ENCODE measurements at regions not wholly inside any gene's neighbourhood (a gene's known extent, or its start where the extent isn't known, plus 50 kb on each side); places are given as distances from the start of the nearest gene placed in this dataset.
"Not testable (repeated sequence)": the region's sequence is repeated elsewhere in the genome, so short reads cannot be mapped to it uniquely, and the experiment has no call there.

GRCh38 chr16:13336907-13337881 is 435.8 kb downstream of the SHISA9 start:
- not testable (repeated sequence) for TF ChIP-seq POLR2A (IDR thresholded peaks at IDR 0.05; ENCODE audit: low read length); GATA1 (IDR thresholded peaks at IDR 0.05; ENCODE audit: low read depth, low read length)

All from erythroblast (primary cell).